Activated naive CD4-positive, alpha-beta T cell treated with anti-CD3 and anti-CD28 coated beads, Interleukin-2, amount 50 U/mL, for 24 hours (primary cell): ENCODE measurements at regions not wholly inside any gene's neighbourhood (a gene's known extent, or its start where the extent isn't known, plus 50 kb on each side); places are given as distances from the start of the nearest gene placed in this dataset.
A peak's percentile ranks its signal among the peaks of the same experiment; 100 is the strongest.
"Not testable (repeated sequence)": the region's sequence is repeated elsewhere in the genome, so short reads cannot be mapped to it uniquely, and the experiment has no call there.

Experiments used
- H3K27ac Mint-ChIP-seq: one replicate; pipeline ENCODE4 v1.8.0; 2021; ENCODE audit warnings: mild to moderate bottlenecking, mixed read lengths
- H3K27me3 Mint-ChIP-seq: one replicate; pipeline ENCODE4 v1.8.0; 2021; ENCODE audit warnings: mixed read lengths
- H3K36me3 Mint-ChIP-seq: one replicate; pipeline ENCODE4 v1.8.0; 2021; ENCODE audit warnings: mixed read lengths
- H3K4me1 Mint-ChIP-seq: one replicate; pipeline ENCODE4 v1.8.0; 2021; ENCODE audit warnings: mixed read lengths
- H3K4me3 Mint-ChIP-seq: one replicate; pipeline ENCODE4 v1.8.0; 2021; ENCODE audit warnings: mild to moderate bottlenecking, mixed read lengths
- H3K9me3 Mint-ChIP-seq: one replicate; pipeline ENCODE4 v1.8.0; 2021; ENCODE audit warnings: mixed read lengths

DNA sequence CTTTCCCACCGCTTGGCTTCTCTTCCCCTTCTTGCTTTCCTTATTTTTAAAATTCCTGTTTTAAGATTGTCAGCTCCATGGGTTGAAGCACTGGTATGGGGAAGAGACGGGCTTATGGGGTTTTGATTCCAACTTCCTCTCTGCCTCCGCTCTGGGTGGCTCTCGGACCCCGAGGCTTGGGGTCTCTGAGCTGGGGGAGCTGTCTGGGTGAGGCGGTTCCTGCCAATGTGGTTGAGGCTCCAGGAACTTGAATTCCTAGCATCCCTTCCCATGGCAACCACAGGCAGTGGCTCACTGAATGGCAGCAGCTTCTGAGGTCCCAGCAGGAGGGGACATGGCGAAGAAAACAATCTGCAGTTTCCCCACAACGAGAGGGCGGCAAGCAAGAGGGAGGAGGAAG lies 83.1 kb upstream of the C1orf174 start:
- H3K4me3 Mint-ChIP-seq: no peak overlapping the region
- no peaks in the 10 kb centered on the region for H3K36me3 Mint-ChIP-seq
- H3K4me1 Mint-ChIP-seq: no peaks in the 10 kb centered on the region
- H3K27ac Mint-ChIP-seq: no peak overlapping the region
- H3K9me3 Mint-ChIP-seq: no peaks in the 10 kb centered on the region
- peaks cover 8% of the 10 kb centered on the region for H3K27me3 Mint-ChIP-seq

GRCh38 chr1:3984586-3984985 lies 84.5 kb upstream of the C1orf174 start:
- H3K4me3 Mint-ChIP-seq: no peak overlapping the region
- no peaks in the 10 kb centered on the region for H3K9me3 Mint-ChIP-seq
- H3K4me1 Mint-ChIP-seq: no peaks in the 10 kb centered on the region
- H3K27ac Mint-ChIP-seq: no peak overlapping the region
- H3K27me3 Mint-ChIP-seq: peaks cover 8% of the 10 kb centered on the region
- H3K36me3 Mint-ChIP-seq: no peaks in the 10 kb centered on the region

DNA sequence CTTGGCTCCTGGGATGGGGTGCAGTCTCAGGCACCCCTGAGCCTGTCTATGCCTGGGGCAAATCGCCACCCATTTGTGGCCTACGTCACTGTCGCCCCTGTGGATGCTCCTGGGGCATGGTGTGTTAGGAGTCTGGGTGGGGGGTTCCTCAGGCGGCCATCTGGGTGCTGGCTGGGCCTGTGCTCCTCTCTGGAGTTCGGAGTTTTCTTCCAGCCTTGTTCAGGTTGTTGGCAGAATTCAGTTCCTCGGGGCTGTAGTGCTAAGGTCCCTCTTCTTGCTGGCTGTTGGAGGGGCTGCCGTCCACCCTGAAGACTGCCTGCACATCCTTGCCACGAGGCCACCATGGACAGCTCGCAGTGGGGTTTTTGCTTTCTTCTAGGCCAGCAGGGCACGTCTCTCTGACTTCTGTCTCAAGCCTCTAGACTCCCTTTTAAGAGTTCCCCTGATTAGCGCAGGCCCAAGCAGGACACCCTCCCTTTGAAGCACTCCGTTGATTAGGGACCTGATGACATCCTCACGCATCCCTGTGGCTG lies 86.7 kb upstream of the C1orf174 start:
- peaks cover 9% of the 10 kb centered on the region for H3K27me3 Mint-ChIP-seq
- H3K9me3 Mint-ChIP-seq: no peaks in the 10 kb centered on the region
- no peaks in the 10 kb centered on the region for H3K36me3 Mint-ChIP-seq
- H3K27ac Mint-ChIP-seq: no peak overlapping the region
- no peak overlapping the region for H3K4me3 Mint-ChIP-seq
- H3K4me1 Mint-ChIP-seq: no peaks in the 10 kb centered on the region

GRCh38 chr1:3987669-3988235 lies 87.7 kb upstream of the C1orf174 start:
- no peak overlapping the region for H3K4me3 Mint-ChIP-seq
- no peaks in the 10 kb centered on the region for H3K4me1 Mint-ChIP-seq
- no peaks in the 10 kb centered on the region for H3K9me3 Mint-ChIP-seq
- H3K27me3 Mint-ChIP-seq: peaks cover 6% of the 10 kb centered on the region
- H3K27ac Mint-ChIP-seq: no peak overlapping the region
- H3K36me3 Mint-ChIP-seq: peaks cover 2% of the 10 kb centered on the region

DNA sequence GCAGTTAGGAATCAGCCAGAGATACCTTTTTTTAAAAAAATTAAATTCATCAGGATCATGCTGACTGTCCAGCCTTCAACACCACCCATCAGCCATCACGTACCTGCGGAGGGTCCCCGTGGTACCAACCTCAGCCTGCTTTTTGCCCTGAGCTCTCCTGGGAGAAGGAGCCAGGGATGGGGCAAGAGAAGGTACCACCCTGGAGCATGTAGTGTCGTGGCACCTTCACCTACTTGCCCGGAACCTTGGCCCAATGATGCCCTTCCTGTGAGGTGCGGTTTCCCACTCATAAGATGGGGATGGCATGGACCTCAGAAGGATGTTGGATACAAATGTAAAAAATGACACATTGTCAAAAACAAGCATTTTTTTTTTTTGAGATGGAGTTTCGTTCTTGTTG lies 88.4 kb upstream of the C1orf174 start:
- Mint-ChIP-seq H3K9me3 (no peaks in the 10 kb centered on the region), H3K27me3 (peaks cover 5% of the 10 kb centered on the region), H3K4me1 (no peaks in the 10 kb centered on the region), H3K36me3 (peaks cover 2% of the 10 kb centered on the region), H3K27ac (peak overlapping the region; percentile 23), H3K4me3 (no peak overlapping the region)

GRCh38 chr1:3989465-3989864 lies 89.4 kb upstream of the C1orf174 start:
- Mint-ChIP-seq H3K36me3 (peaks cover 2% of the 10 kb centered on the region), H3K4me3 (no peak overlapping the region), H3K27me3 (peaks cover 5% of the 10 kb centered on the region), H3K4me1 (no peaks in the 10 kb centered on the region), H3K27ac (no peak overlapping the region), H3K9me3 (no peaks in the 10 kb centered on the region)

DNA sequence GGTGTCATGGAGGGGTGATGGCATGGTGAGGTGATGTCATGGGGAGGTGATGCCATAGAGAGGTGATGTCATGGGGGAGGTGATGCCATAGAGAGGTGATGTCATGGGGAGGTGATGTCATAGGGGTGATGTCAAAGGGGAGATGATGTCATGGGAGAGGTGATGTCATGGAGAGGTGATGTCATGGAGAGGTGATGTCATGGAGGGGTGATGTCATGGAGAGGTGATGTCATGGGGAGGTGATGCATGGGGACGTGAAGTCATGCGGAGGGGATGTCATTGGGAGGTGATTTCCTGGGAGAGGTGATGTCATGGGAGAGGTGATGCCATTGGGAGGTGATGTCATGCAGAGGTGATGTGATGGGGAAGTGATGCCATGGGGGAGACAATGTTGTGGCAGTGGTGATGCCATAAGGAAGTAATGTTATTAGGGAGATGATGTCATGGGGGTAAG lies 92.1 kb upstream of the C1orf174 start:
- Mint-ChIP-seq H3K4me1 (no peaks in the 10 kb centered on the region), H3K27ac (peak overlapping the region; percentile 10), H3K4me3 (no peak overlapping the region), H3K36me3 (peaks cover 2% of the 10 kb centered on the region), H3K27me3 (peaks cover 9% of the 10 kb centered on the region), H3K9me3 (no peaks in the 10 kb centered on the region)

- H3K4me3 Mint-ChIP-seq: no peak overlapping the region
- peaks cover 2% of the 10 kb centered on the region for H3K36me3 Mint-ChIP-seq
- H3K27ac Mint-ChIP-seq: no peak overlapping the region
- H3K27me3 Mint-ChIP-seq: peaks cover 9% of the 10 kb centered on the region
- H3K9me3 Mint-ChIP-seq: no peaks in the 10 kb centered on the region
- no peaks in the 10 kb centered on the region for H3K4me1 Mint-ChIP-seq
Observed at GRCh38 chr1:3992746-3993145, 92.7 kb upstream of the C1orf174 start.

- H3K9me3 Mint-ChIP-seq: no peaks in the 10 kb centered on the region
- H3K36me3 Mint-ChIP-seq: peaks cover 2% of the 10 kb centered on the region
- H3K4me1 Mint-ChIP-seq: no peaks in the 10 kb centered on the region
- peak overlapping the region; percentile 42 for H3K27ac Mint-ChIP-seq
- H3K4me3 Mint-ChIP-seq: no peak overlapping the region
- peaks cover 13% of the 10 kb centered on the region for H3K27me3 Mint-ChIP-seq
Observed at GRCh38 chr1:3993619-3994375, 93.7 kb upstream of the C1orf174 start.

DNA sequence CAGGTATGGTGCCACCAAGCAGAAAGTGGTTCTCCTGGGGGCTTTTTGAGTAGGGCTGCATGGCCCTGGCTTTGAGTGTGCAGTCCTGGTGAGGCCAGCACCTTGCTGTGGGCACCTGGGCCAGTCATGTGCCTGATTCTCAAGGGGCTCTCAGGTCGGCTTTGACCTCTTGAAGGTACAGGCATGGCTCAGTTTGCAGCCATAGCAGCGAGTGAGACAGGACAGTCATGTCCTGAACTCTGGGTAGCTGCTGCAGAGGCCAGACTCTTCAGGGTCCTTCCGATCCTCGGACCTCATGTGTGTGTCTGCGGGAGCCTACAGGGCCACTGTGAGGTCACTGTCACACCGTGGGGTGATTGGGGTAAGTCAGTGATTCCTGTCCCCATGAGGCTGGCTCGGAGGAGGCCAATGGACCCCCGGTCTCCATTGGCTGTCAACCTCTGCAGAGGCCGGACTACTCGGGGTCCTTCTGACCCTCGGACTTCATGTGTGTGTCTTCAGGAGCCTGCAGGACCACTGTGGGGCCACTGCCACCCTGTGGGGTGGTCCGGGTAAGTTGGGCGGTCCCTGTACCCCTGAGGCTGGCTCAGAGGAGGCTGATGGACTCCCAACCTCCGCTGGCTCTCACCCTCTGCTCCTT lies 95.2 kb upstream of the C1orf174 start:
- H3K4me1 Mint-ChIP-seq: no peaks in the 10 kb centered on the region
- no peaks in the 10 kb centered on the region for H3K9me3 Mint-ChIP-seq
- peaks cover 14% of the 10 kb centered on the region for H3K27me3 Mint-ChIP-seq
- no peak overlapping the region for H3K27ac Mint-ChIP-seq
- H3K4me3 Mint-ChIP-seq: no peak overlapping the region
- H3K36me3 Mint-ChIP-seq: peaks cover 2% of the 10 kb centered on the region

GRCh38 chr1:3996846-3997705 lies 97.0 kb upstream of the C1orf174 start:
- Mint-ChIP-seq H3K4me3 (no peak overlapping the region), H3K27ac (no peak overlapping the region), H3K4me1 (no peaks in the 10 kb centered on the region), H3K27me3 (peaks cover 11% of the 10 kb centered on the region), H3K9me3 (no peaks in the 10 kb centered on the region), H3K36me3 (peaks cover under 1% of the 10 kb centered on the region)

DNA sequence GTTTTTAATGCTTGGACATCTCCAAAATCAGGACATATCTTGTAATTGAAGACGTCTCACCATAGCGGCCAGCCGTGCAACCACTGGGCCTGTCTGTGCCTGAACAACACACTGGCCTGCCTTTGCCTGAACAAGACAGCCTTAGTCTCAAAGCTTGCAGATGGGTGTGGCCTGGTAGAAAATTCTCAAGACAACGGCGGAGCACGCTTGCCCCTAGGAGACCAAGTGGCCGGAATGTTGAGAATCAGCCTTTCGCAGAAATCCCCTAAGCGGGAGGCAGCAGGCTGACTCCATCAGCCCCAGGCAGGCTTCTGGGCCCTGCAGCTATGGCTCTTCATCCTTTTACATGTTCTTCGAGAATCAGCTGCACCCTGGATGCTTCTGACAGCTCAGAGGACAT lies 98.0 kb upstream of the C1orf174 start:
- no peaks in the 10 kb centered on the region for H3K36me3 Mint-ChIP-seq
- no peaks in the 10 kb centered on the region for H3K4me1 Mint-ChIP-seq
- H3K27ac Mint-ChIP-seq: no peak overlapping the region
- H3K9me3 Mint-ChIP-seq: no peaks in the 10 kb centered on the region
- no peak overlapping the region for H3K4me3 Mint-ChIP-seq
- H3K27me3 Mint-ChIP-seq: peaks cover 11% of the 10 kb centered on the region

GRCh38 chr1:3999514-3999913 lies 99.4 kb upstream of the C1orf174 start:
- not testable (repeated sequence) for H3K36me3 Mint-ChIP-seq, H3K4me3 Mint-ChIP-seq, H3K4me1 Mint-ChIP-seq, H3K9me3 Mint-ChIP-seq, H3K27ac Mint-ChIP-seq
- peaks cover 11% of the 10 kb centered on the region for H3K27me3 Mint-ChIP-seq

DNA sequence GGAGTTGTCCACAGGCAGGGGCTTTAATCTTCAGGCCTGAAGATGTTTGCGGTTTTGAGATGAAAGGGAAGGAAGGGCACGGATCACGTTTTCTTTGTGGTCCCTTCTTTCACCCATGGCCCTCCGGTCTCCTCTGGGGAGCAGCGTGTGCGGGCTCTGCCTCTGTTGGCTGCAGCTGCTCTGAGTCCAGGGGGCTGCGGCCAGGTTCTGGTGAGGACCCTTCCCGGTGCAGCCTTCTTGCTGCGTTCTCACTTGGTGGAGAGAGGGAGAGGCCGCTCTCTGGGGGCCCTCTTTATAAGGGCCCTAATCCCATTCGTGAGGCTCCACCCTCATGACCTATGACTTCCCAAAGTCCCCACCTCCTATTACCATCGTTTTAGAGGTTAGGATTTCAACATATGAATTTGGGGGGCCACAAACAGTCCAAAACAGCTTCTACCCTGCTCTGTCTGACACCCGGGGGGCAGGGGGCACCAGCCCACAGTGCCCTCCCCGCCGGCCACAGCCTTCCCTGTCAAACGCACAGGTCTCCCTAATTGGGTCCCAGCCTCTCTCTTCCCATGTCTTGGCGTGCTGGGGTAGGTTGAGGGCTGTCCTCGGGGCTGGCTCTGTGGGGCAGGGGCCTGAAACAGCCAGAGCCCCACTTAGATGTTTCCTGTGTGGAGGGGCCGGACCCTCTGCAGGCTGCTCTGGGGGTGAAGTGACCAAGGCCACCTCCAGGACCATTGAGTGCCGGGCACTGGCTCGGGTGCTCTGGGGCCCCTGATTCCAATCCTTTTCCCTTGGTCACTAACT lies 100.1 kb upstream of the C1orf174 start:
- H3K27me3 Mint-ChIP-seq: peaks cover 11% of the 10 kb centered on the region
- no peaks in the 10 kb centered on the region for H3K4me1 Mint-ChIP-seq
- H3K9me3 Mint-ChIP-seq: no peaks in the 10 kb centered on the region
- H3K36me3 Mint-ChIP-seq: no peaks in the 10 kb centered on the region
- no peak overlapping the region for H3K27ac Mint-ChIP-seq
- H3K4me3 Mint-ChIP-seq: no peak overlapping the region

GRCh38 chr1:4000811-4001251 lies 100.8 kb upstream of the C1orf174 start:
- no peak overlapping the region for H3K27ac Mint-ChIP-seq
- no peak overlapping the region for H3K4me3 Mint-ChIP-seq
- H3K4me1 Mint-ChIP-seq: no peaks in the 10 kb centered on the region
- peaks cover 11% of the 10 kb centered on the region for H3K27me3 Mint-ChIP-seq
- H3K9me3 Mint-ChIP-seq: no peaks in the 10 kb centered on the region
- no peaks in the 10 kb centered on the region for H3K36me3 Mint-ChIP-seq
